Left lung (tissue), 4 donors: ENCODE measurements at regions not wholly inside any gene's neighbourhood (a gene's known extent, or its start where the extent isn't known, plus 50 kb on each side); places are given as distances from the start of the nearest gene placed in this dataset.

Experiments
- ATAC-seq: fragments of 200-7000 bp; cut with Tn5 transposase; one replicate; pipeline ENCODE4 v1.9.1; 2020; ENCODE audit warnings: moderate library complexity
- DNase-seq, 4 donors: peaks; one replicate each; pipeline ENCODE4 v3.0.0-alpha.2; 2013 to 2020
- H3K27ac ChIP-seq, 2 donors: fragments of 200-600 bp; sonication (generic) in 1 of 2; one replicate each; pipeline versions ENCODE4 v1.5.0 to v1.8.0; 2020 to 2021
- H3K27me3 ChIP-seq, 2 donors: fragments of 200-600 bp; sonication (generic) in 1 of 2; one replicate each; pipeline versions ENCODE4 v1.5.0 to v1.8.0; 2020 to 2021
- H3K36me3 ChIP-seq, 2 donors: fragments of 200-600 bp; sonication (generic) in 1 of 2; one replicate each; pipeline versions ENCODE4 v1.5.0 to v1.8.0; 2020 to 2021
- H3K4me1 ChIP-seq, 2 donors: fragments of 200-600 bp; one replicate each; pipeline ENCODE4 v1.8.0; 2021
- H3K4me3 ChIP-seq, 2 donors: fragments of 200-600 bp; sonication (generic) in 1 of 2; one replicate each; pipeline versions ENCODE4 v1.5.0 to v1.8.0; 2020 to 2021; ENCODE audit warnings: mild to moderate bottlenecking in 1 of 2
- H3K9me3 ChIP-seq, 2 donors: fragments of 200-600 bp; sonication (generic) in 1 of 2; one replicate each; pipeline versions ENCODE4 v1.5.0 to v1.8.0; 2020 to 2021
- CTCF ChIP-seq, 2 donors: fragments of 200-600 bp; sonication (generic) in 1 of 2; IDR thresholded peaks; one replicate each; pipeline versions ENCODE4 v1.5.0 to v1.8.0; 2021; ENCODE audit warnings: antibody characterized with exemption in 2 of 2
- intact Hi-C, 2 donors: fragments of 100-400 bp; cut with DNase I; formaldehyde crosslinking; loops; one replicate each; pipeline versions ENCODE4 v1.11.2 to v1.14.2; 2022
- donor health status: DM: no; HTN: yes; CAD: no.
- donor health status: DM: no; HTN: no; CAD: no.

- DNase-seq (no peak), ATAC-seq (no peak)
- Histone ChIP-seq H3K9me3 (peaks cover 0 to 2% of the 10 kb centered on the region in 2 donors), H3K4me1 (no peaks in the 10 kb centered on the region), H3K4me3 (no peak overlapping the region), H3K36me3 (no peaks in the 10 kb centered on the region), H3K27ac (no peak overlapping the region), H3K27me3 (no peaks in the 10 kb centered on the region)
- intact Hi-C loops, result no loop called here
- no peak for TF ChIP-seq CTCF (IDR thresholded peaks at IDR 0.05)
Observed at GRCh38 chr6:115618256-115618655, 442.4 kb downstream of the FRK start.

GRCh38 chr6:115617031-115617430 lies 443.7 kb downstream of the FRK start:
- Histone ChIP-seq H3K9me3 (peaks cover 0 to 2% of the 10 kb centered on the region in 2 donors), H3K27me3 (no peaks in the 10 kb centered on the region), H3K27ac (no peak overlapping the region), H3K4me3 (no peak overlapping the region), H3K4me1 (no peaks in the 10 kb centered on the region), H3K36me3 (no peaks in the 10 kb centered on the region)
- DNase-seq (no peak), ATAC-seq (no peak)
- no peak for TF ChIP-seq CTCF (IDR thresholded peaks at IDR 0.05)
- intact Hi-C loops, result no loop called here

- TF ChIP-seq CTCF (IDR thresholded peaks at IDR 0.05), result no peak
- H3K4me3 ChIP-seq, result no peak overlapping the region
- intact Hi-C loops, result no loop called here
- peaks cover 0 to 2% of the 10 kb centered on the region in 2 donors for H3K9me3 ChIP-seq
- no peaks in the 10 kb centered on the region for H3K4me1 ChIP-seq
- H3K27me3 ChIP-seq, result no peaks in the 10 kb centered on the region
- no peaks in the 10 kb centered on the region for H3K36me3 ChIP-seq
- peak in 2 of 4 donors; percentile 22 to 32 for DNase-seq
- H3K27ac ChIP-seq, result no peak overlapping the region
- ATAC-seq, result peak; percentile 33
Observed at GRCh38 chr6:115613488-115613887, 447.2 kb downstream of the FRK start.

GRCh38 chr6:115612796-115613479 lies 447.8 kb downstream of the FRK start:
- Histone ChIP-seq H3K4me3 (no peak overlapping the region), H3K9me3 (peaks cover 0 to 2% of the 10 kb centered on the region in 2 donors), H3K27ac (no peak overlapping the region), H3K36me3 (no peaks in the 10 kb centered on the region), H3K27me3 (no peaks in the 10 kb centered on the region), H3K4me1 (no peaks in the 10 kb centered on the region)
- TF ChIP-seq CTCF (IDR thresholded peaks at IDR 0.05), result no peak
- no peak for ATAC-seq
- intact Hi-C loops, result no loop called here
- DNase-seq, result no peak

- intact Hi-C loops, result no loop called here
- Histone ChIP-seq H3K27me3 (no peaks in the 10 kb centered on the region), H3K36me3 (no peaks in the 10 kb centered on the region), H3K4me1 (no peaks in the 10 kb centered on the region), H3K27ac (no peak overlapping the region), H3K4me3 (no peak overlapping the region), H3K9me3 (peaks cover 0 to 2% of the 10 kb centered on the region in 2 donors)
- ATAC-seq, result no peak
- no peak for DNase-seq
- no peak for TF ChIP-seq CTCF (IDR thresholded peaks at IDR 0.05)
Observed at GRCh38 chr6:115612216-115612615, 448.5 kb downstream of the FRK start.
